ENCODE measurements at regions not wholly inside any gene's neighbourhood (a gene's known extent, or its start where the extent isn't known, plus 50 kb on each side); places are given as distances from the start of the nearest gene placed in this dataset.

GRCh38 chr6:45775026-45775697 is 240.5 kb downstream of the CLIC5 start:
- no peak overlapping the region for H3K4me3 Mint-ChIP-seq
- no peak overlapping the region for H3K27ac Mint-ChIP-seq
- DNase-seq = no peak
- H3K4me1 Mint-ChIP-seq (ENCODE audit: low read depth) = no peaks in the 10 kb centered on the region
- H3K36me3 Mint-ChIP-seq (ENCODE audit: low read depth) = no peaks in the 10 kb centered on the region
- peaks cover 17% of the 10 kb centered on the region for H3K27me3 Mint-ChIP-seq
- peaks cover 3% of the 10 kb centered on the region for H3K9me3 Mint-ChIP-seq

GRCh38 chr6:45773906-45774305 is 241.8 kb downstream of the CLIC5 start:
- Mint-ChIP-seq H3K27me3 (peaks cover 17% of the 10 kb centered on the region), H3K27ac (no peak overlapping the region)

GRCh38 chr6:45772886-45773495 is 242.7 kb downstream of the CLIC5 start:
- DNase-seq = no peak
- Mint-ChIP-seq H3K9me3 (peaks cover 7% of the 10 kb centered on the region), H3K36me3 (ENCODE audit: low read depth) (no peaks in the 10 kb centered on the region), H3K4me3 (no peak overlapping the region), H3K27me3 (peaks cover 17% of the 10 kb centered on the region), H3K4me1 (ENCODE audit: low read depth) (no peaks in the 10 kb centered on the region), H3K27ac (no peak overlapping the region)

More at GRCh38 chr6:45773906-45774305, 241.8 kb downstream of the CLIC5 start:
- Mint-ChIP-seq H3K9me3 (peaks cover 7% of the 10 kb centered on the region), H3K4me1 (ENCODE audit: low read depth) (no peaks in the 10 kb centered on the region), H3K4me3 (no peak overlapping the region), H3K36me3 (ENCODE audit: low read depth) (no peaks in the 10 kb centered on the region)
- no peak for DNase-seq

GRCh38 chr6:45772051-45772450 is 243.6 kb downstream of the CLIC5 start:
- Mint-ChIP-seq H3K27me3 (peaks cover 14% of the 10 kb centered on the region), H3K9me3 (peaks cover 7% of the 10 kb centered on the region), H3K27ac (no peak overlapping the region), H3K36me3 (ENCODE audit: low read depth) (no peaks in the 10 kb centered on the region), H3K4me3 (no peak overlapping the region), H3K4me1 (ENCODE audit: low read depth) (no peaks in the 10 kb centered on the region)
- no peak for DNase-seq

GRCh38 chr6:45763281-45763680 is 252.4 kb downstream of the CLIC5 start:
- Mint-ChIP-seq H3K4me1 (ENCODE audit: low read depth) (peaks cover 13% of the 10 kb centered on the region), H3K27me3 (peaks cover 27% of the 10 kb centered on the region), H3K4me3 (no peak overlapping the region), H3K36me3 (ENCODE audit: low read depth) (no peaks in the 10 kb centered on the region), H3K27ac (no peak overlapping the region), H3K9me3 (peaks cover 17% of the 10 kb centered on the region)
- DNase-seq = no peak

GRCh38 chr6:45759472-45759810 is 256.2 kb downstream of the CLIC5 start:
- no peak for DNase-seq
- Mint-ChIP-seq H3K4me3 (no peak overlapping the region), H3K36me3 (ENCODE audit: low read depth) (no peaks in the 10 kb centered on the region), H3K27me3 (peaks cover 44% of the 10 kb centered on the region), H3K4me1 (ENCODE audit: low read depth) (peaks cover 13% of the 10 kb centered on the region), H3K9me3 (peaks cover 15% of the 10 kb centered on the region), H3K27ac (no peak overlapping the region)

- Mint-ChIP-seq H3K4me3 (no peak overlapping the region), H3K36me3 (ENCODE audit: low read depth) (no peaks in the 10 kb centered on the region), H3K4me1 (ENCODE audit: low read depth) (peaks cover 13% of the 10 kb centered on the region), H3K27ac (peak overlapping the region; percentile 13), H3K9me3 (peaks cover 13% of the 10 kb centered on the region), H3K27me3 (peaks cover 44% of the 10 kb centered on the region)
- no peak for DNase-seq
These were observed 256.7 kb downstream of the CLIC5 start for GRCh38 chr6:45758787-45759471.

- no peak for DNase-seq
- no peak overlapping the region for H3K27ac Mint-ChIP-seq
- H3K4me1 Mint-ChIP-seq (ENCODE audit: low read depth) = peaks cover 13% of the 10 kb centered on the region
- peaks cover 36% of the 10 kb centered on the region for H3K27me3 Mint-ChIP-seq
- H3K9me3 Mint-ChIP-seq = peaks cover 2% of the 10 kb centered on the region
- no peak overlapping the region for H3K4me3 Mint-ChIP-seq
- no peaks in the 10 kb centered on the region for H3K36me3 Mint-ChIP-seq (ENCODE audit: low read depth)
These were observed 258.1 kb downstream of the CLIC5 start for GRCh38 chr6:45757443-45758130.

- DNase-seq = no peak
- peaks cover 13% of the 10 kb centered on the region for H3K4me1 Mint-ChIP-seq (ENCODE audit: low read depth)
- H3K27ac Mint-ChIP-seq = no peak overlapping the region
- H3K36me3 Mint-ChIP-seq (ENCODE audit: low read depth) = no peaks in the 10 kb centered on the region
- peaks cover 36% of the 10 kb centered on the region for H3K27me3 Mint-ChIP-seq
- no peaks in the 10 kb centered on the region for H3K9me3 Mint-ChIP-seq
- H3K4me3 Mint-ChIP-seq = no peak overlapping the region
These were observed 259.1 kb downstream of the CLIC5 start for GRCh38 chr6:45756606-45757005.

- Mint-ChIP-seq H3K4me3 (no peak overlapping the region), H3K9me3 (no peaks in the 10 kb centered on the region), H3K36me3 (ENCODE audit: low read depth) (no peaks in the 10 kb centered on the region), H3K27me3 (peaks cover 32% of the 10 kb centered on the region), H3K4me1 (ENCODE audit: low read depth) (peaks cover 8% of the 10 kb centered on the region), H3K27ac (no peak overlapping the region)
- DNase-seq = no peak
These were observed 261.2 kb downstream of the CLIC5 start for GRCh38 chr6:45754432-45754831.

GRCh38 chr6:45746046-45746445 is 269.6 kb downstream of the CLIC5 start:
- no peak overlapping the region for H3K27ac Mint-ChIP-seq
- H3K4me1 Mint-ChIP-seq (ENCODE audit: low read depth) = peaks cover 16% of the 10 kb centered on the region
- H3K9me3 Mint-ChIP-seq = peaks cover 11% of the 10 kb centered on the region
- DNase-seq = no peak
- H3K27me3 Mint-ChIP-seq = peaks cover 8% of the 10 kb centered on the region
- no peaks in the 10 kb centered on the region for H3K36me3 Mint-ChIP-seq (ENCODE audit: low read depth)
- H3K4me3 Mint-ChIP-seq = no peak overlapping the region

- Mint-ChIP-seq H3K4me3 (no peak overlapping the region), H3K27me3 (no peaks in the 10 kb centered on the region), H3K4me1 (ENCODE audit: low read depth) (peaks cover 31% of the 10 kb centered on the region), H3K27ac (no peak overlapping the region), H3K36me3 (ENCODE audit: low read depth) (no peaks in the 10 kb centered on the region), H3K9me3 (peaks cover 10% of the 10 kb centered on the region)
- DNase-seq = no peak
These were observed 272.5 kb downstream of the CLIC5 start for GRCh38 chr6:45743028-45743615.

- H3K27ac Mint-ChIP-seq = no peak overlapping the region
- peaks cover 37% of the 10 kb centered on the region for H3K4me1 Mint-ChIP-seq (ENCODE audit: low read depth)
- H3K27me3 Mint-ChIP-seq = no peaks in the 10 kb centered on the region
- DNase-seq = no peak
- peaks cover 9% of the 10 kb centered on the region for H3K9me3 Mint-ChIP-seq
- no peak overlapping the region for H3K4me3 Mint-ChIP-seq
- H3K36me3 Mint-ChIP-seq (ENCODE audit: low read depth) = no peaks in the 10 kb centered on the region
These were observed 273.1 kb downstream of the CLIC5 start for GRCh38 chr6:45742591-45742990.

- Mint-ChIP-seq H3K36me3 (ENCODE audit: low read depth) (no peaks in the 10 kb centered on the region), H3K4me1 (ENCODE audit: low read depth) (peaks cover 47% of the 10 kb centered on the region), H3K27ac (peak overlapping the region; percentile 78), H3K9me3 (peaks cover 6% of the 10 kb centered on the region), H3K27me3 (no peaks in the 10 kb centered on the region), H3K4me3 (no peak overlapping the region)
- DNase-seq = no peak
These were observed 274.1 kb downstream of the CLIC5 start for GRCh38 chr6:45741437-45742171.

All from activated T-cell treated with anti-CD3 and anti-CD28 coated beads, Interleukin-2, amount 50 U/mL, for 24 hours (primary cell).